GM21447 (cell line): ENCODE measurements at regions not wholly inside any gene's neighbourhood (a gene's known extent, or its start where the extent isn't known, plus 50 kb on each side); places are given as distances from the start of the nearest gene placed in this dataset.

ENCODE experiments used
- ATAC-seq: cut with Tn5 transposase; IDR thresholded peaks from one replicate; pipeline ENCODE4 v1.9.1; 2021; ENCODE audit not compliant: unreplicated experiment

DNA sequence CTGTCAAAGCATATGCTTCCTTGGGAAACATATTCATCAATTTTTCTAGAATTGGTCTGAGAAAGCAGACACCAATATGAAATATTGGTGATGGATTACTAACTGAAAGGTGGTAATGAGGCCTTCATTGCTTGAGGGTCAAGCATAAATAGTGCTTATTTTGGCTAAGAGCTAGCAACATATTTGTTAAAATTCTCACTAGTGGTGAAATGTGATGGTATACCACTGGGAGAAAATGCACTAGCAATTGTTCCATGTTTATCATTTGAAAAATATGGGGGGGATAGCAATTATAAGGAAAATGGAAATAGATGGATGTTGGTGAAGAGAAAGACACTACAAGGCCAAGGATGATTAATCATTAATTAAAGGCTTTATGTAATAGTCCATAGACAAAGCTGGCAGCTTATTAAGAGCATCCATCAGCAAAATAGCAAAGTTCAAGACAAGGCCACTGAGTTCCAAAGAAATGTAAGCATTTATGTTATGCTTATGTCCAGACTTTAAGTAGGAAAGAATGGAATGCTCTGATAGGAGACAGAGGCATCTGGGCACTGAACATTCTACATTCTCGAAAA is 253.7 kb upstream of the PRDM9 start:
- ATAC-seq, result no peak

DNA sequence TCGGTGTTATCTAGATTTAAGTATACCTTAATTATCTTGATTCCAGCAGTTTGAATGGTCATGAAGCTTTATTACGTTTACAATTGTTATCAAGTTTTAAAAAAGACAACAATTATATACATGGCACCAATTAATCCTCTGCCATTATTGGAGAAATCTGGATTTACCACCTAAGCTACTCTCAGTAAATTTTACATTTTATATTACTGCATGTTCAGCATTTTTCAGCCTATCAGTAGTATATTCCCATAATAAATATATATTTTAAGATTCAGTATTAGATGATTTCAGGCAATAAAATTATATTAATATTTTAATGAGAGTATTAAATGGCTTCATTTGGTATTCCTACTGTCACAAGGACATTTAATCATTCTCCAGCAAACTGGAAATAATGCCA is 264.5 kb upstream of the PRDM9 start:
- ATAC-seq, result no peak

DNA sequence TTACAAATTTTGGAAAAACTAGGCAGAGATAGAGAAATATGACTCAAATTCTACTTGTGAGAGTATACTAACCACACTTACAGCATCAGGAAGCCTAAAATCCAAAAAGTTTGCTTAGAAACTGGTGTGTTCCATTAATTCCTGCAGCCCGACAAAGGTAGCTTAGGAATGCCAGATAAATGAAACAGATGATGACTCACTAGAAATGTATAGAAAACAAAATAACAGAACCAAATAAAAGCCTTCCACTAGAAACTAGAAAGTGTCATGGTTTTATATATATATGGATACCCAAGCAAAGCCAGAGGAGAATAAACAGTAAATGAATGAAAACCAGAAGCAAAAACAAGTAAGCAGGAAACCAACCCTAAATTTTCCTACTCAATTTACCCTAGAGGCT is 272.2 kb upstream of the PRDM9 start:
- ATAC-seq, result no peak

DNA sequence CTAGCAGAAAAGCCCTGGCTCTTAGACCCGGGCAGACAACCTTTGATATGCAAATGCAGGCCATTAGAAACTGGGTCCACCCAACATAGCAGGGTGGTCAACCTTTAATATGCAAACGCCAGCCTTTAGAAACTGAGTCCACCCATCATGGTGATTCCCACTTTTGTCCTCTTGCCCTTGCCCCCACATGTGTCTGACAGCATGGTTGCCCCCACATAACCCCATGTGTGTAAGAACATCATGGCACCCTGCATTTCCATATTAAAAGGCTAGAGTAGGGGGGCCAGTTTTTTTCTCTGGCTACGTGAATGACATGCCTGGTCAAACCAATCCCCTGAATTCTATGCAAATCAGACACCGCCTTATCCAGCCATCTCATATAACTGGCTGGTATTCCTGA is 273.2 kb upstream of the PRDM9 start:
- no peak for ATAC-seq

DNA sequence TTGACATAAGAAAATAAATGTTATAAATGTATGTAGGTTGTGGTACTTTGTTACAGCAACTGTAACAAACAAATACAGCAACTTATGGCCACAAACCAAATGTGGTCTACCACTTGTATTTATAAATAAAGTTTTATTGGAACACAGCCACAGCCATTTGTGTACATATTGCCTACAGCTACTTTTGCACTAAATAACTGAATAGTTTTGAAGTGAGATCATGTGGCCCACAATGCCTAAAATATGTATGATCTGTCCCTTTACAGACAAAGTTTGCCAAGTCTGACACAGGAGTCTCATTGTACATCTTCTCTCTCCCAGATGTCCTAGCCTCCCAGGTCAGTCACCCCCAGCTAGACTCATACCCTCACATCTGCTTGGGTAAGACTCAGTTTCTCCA is 283.6 kb upstream of the PRDM9 start:
- no peak for ATAC-seq

DNA sequence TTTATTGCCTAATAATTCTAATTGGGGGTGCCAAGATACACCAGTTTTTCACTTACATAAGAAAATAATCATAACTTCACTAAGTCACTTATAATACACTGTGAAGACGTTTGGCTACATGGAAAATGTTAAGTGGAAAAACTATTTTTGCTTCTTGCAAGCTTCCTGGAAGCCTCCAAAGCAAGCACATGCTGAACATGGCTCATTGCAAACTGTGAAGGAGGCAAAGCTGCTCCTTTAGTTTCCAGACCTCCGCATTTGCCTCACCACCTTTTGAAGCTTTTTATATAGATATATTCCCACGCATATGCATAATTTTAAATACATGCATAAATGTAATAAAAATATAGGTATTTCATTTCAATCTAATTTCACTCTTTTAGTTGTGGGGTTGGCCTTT is 285.6 kb upstream of the PRDM9 start:
- ATAC-seq, result no peak

DNA sequence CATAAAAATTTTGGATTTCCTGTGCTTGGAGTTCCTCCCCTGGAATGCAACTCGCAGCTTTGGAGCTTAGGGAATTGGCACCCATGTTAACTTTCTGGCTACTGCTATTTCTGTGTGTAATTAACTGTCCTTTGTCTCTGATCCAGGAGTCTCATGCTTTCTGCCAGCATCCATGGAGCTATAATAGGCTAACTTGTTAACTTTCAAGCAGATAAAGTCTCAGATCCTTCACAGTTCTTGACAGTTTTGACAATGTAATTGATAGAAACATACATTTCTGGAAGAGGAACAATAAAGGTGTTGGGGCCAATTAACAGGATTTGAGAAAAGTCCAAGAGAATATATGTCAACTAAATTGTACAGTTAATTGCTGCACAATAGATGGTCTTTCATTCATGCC is 290.2 kb upstream of the PRDM9 start:
- no peak for ATAC-seq

- no peak for ATAC-seq
Measured at GRCh38 chr5:23216345-23216744, 291.1 kb upstream of the PRDM9 start.

DNA sequence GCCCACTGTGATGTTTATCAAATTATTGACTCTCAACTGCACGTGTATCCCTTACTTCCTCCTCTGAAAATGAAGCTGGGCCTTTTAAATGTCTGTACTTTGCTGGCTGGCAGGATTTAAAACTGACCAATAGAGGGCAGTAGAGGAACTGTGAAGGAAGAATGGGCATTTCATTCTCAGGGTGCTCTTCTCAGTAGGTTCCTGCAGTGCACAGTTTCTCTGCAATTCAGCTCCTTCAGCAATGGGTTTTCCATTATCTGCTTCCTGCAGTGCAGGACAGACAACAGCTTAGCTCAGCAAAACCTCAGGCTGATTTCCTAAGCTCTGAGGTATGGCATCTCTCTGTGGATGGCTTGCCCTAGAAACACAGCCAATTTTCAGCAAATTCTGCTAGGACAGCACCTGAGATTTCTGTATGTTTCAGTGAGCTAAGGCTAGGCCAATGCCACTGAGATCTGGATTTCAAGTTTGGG is 298.4 kb upstream of the PRDM9 start:
- peak; percentile 84 for ATAC-seq

- no peak for ATAC-seq
Measured at GRCh38 chr5:23204111-23204510, 303.3 kb upstream of the PRDM9 start.

DNA sequence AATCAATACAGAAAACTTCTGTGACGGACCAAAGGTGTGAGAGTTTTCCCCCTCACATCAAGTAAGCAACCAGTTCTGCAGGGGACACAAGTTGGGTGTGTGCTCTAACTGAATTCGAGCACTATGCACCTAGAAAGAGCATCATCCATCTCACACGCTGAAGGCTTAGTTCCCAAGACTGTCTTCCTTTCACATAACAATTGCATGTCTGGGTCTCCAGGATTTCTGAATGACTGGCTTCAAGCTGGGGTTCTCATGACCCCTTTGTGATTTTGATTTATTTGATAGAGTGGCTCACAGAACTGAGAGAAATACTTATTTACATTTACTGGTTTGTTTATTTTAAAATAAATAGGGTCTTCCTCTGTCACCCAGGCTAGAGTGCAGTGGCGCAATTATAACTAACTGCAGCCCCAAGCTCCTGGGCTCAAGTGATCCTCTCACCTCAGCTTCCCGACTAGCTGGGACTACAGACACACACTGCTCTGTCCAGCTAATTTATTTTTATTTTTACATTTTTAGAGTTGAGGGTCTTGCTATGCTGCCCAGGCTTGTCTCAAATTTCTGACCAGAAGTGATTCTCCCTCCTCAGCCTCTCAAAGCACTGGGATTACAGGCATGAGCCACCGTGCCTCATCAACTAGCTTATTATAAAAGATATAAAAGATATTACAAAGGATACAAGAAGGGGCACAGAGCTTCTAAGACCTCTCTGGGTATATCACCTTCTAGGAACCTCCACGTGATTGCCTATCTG is 316.7 kb upstream of the CDH12 start:
- no peak for ATAC-seq

DNA sequence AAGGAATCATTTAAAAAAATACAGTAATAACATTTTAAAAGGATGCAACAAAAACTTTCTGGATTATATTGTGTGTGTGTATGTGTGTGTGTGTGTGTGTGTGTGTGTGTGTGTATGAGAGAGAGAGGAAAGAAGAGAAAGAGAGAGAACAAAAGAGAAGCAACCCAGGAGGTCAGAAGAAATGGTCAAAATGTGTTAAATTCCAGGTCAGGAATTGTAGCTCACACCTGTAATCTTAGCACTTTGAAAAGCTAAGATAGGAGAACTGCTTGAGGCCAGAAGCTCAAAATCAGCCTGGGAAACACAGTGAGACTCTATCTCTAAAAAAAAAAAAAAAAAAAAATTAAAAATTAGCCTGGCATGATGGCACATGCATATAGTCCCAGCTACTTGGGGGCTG is 311.8 kb upstream of the CDH12 start:
- no peak for ATAC-seq

- ATAC-seq, result no peak
Measured at GRCh38 chr5:23158179-23158578, 305.0 kb upstream of the CDH12 start.

- no peak for ATAC-seq
Measured at GRCh38 chr5:23157716-23158115, 304.6 kb upstream of the CDH12 start.

GRCh38 chr5:23157169-23157568 is 304.0 kb upstream of the CDH12 start:
- ATAC-seq, result no peak

DNA sequence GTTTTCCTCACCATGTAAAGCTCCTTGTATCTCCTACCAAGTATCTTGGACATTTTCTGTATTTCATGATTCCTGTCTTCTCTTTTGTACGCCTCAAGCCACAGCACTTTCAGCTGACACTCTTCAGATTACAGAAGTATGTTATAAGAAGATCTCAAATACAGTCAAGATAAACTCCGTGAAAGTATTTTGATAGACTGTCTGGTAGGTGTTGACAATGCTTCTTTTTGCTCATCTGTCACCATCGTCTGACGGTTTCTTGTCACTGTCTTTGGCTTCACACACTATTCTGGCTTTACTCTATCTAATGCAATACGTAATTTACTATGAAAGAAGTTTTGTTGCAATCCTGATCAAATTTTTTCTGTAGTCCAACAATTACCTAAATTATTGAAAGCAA is 294.5 kb upstream of the CDH12 start:
- no peak for ATAC-seq

DNA sequence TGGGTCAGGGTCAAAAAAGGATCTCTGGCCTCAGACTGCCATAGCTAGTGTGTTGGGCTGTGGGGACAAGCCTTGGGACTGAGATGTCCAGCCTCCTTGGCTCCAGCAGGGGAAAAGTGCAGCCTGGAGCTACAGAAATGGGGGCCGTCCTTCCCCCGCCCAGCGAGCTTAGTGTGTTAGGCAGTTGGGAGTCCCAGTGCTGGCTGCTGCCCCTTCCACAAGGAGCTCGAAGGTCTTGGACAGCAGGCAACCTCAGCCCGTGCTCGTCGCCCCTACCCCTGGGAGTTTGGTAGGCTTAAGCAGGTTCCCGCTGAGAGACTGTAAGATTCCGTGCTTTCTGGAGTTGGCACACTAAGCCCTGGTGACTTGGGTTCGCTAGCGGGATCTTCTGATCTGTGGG is 293.0 kb upstream of the CDH12 start:
- no peak for ATAC-seq

- no peak for ATAC-seq
Measured at GRCh38 chr5:23139338-23140171, 286.4 kb upstream of the CDH12 start.

DNA sequence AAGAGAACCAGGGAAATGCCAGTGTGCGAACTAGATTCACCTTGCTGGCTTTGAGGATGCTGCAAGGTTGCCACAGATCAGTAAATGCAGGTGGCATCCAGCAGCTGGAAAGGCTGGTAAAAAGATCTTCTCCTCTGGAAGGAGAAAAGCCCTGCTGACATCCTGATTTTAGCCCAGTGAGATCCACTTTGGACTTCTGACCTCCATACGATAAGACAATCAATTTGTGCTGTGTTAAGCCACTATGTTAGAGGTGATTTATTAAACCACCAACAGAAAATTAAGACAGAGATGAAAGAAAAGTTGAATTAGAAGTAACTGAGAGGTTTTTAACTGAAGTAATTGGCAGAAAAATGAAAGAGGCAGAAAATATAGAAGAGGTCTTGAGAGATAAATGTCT is 283.8 kb upstream of the CDH12 start:
- ATAC-seq, result no peak

- ATAC-seq, result no peak
Measured at GRCh38 chr5:23132231-23132630, 279.1 kb upstream of the CDH12 start.

GRCh38 chr5:23112237-23112636 is 259.1 kb upstream of the CDH12 start:
- no peak for ATAC-seq

DNA sequence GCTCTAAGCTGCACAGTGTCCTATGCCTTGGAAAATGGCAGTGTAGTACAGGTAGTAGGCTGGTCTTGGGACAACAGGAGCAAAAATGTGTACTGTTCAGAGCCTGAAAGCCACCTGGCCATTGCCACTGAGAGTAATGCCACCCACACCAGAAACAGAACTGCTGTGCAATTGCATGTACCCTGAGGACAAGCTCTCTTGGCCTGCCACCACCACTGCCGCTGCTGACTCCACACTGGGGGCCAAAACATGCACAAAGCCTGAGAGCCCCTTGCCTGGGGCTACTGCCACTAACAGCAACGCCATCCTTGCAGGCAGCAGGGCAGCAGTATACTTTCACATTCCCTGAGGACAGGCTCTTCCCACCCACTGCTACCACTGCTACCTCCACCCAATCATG is 251.9 kb upstream of the CDH12 start:
- no peak for ATAC-seq
